ENCODE measurements at regions not wholly inside any gene's neighbourhood (a gene's known extent, or its start where the extent isn't known, plus 50 kb on each side); places are given as distances from the start of the nearest gene placed in this dataset.

DNA sequence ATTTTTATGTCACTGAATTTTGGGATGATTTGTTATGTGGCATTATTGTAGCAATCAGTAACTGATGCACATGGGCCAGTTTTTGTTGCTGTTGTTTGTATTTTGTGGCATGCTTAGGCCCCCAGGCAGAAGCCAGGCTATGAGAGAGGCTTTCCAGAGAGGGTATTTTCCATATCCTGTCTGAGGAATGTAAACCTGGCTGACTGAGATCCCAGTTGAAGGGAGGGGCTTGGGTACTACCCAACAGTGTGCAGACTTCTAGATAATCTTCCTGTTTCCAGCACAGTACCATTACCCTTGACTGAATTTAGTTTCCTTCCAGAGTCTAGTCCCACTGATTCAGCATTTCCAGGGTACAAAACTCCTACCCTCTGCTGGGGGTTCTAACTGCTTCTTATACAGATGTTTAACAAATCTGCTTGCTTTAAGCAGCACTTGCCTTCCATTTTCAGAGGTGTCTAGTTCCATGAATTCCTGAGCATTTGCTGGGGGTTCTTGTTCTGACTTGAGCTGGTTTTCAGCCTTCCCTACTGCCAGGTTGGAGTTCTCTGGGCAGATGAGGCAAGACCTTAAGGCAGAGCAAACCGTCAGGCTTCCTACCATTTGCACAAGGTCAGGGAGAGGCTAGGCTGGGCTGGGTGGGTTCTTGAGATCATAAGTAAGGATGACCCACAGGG is 104.7 kb upstream of the EGFL6 start:
- TF ChIP-seq TAF1 (IDR thresholded peaks at IDR 0.05; ENCODE audit: low read depth, low read length) = no peak
- TF ChIP-seq POLR2A (IDR thresholded peaks at IDR 0.05; ENCODE audit: low read depth, low read length) = no peak
